ENCODE measurements at regions not wholly inside any gene's neighbourhood (a gene's known extent, or its start where the extent isn't known, plus 50 kb on each side); places are given as distances from the start of the nearest gene placed in this dataset.

GRCh38 chr4:102441978-102442911 lies 58.9 kb upstream of the NFKB1 start:
- no peak for FAIRE-seq

GRCh38 chr4:102444752-102445151 lies 56.4 kb upstream of the NFKB1 start:
- no peak for FAIRE-seq

- no peak for FAIRE-seq
Measured at GRCh38 chr4:102445213-102445612, 55.9 kb upstream of the NFKB1 start.

GRCh38 chr4:102447413-102447812 lies 53.7 kb upstream of the NFKB1 start:
- no peak for FAIRE-seq

- FAIRE-seq = peak; percentile 99
Measured at GRCh38 chr4:102449751-102450352, 51.3 kb upstream of the NFKB1 start.

- FAIRE-seq = no peak
Measured at GRCh38 chr4:102451266-102451665, 49.9 kb upstream of the NFKB1 start.

Data from islet of Langerhans (tissue), 1 donor.